ENCODE measurements at regions not wholly inside any gene's neighbourhood (a gene's known extent, or its start where the extent isn't known, plus 50 kb on each side); places are given as distances from the start of the nearest gene placed in this dataset.

DNA sequence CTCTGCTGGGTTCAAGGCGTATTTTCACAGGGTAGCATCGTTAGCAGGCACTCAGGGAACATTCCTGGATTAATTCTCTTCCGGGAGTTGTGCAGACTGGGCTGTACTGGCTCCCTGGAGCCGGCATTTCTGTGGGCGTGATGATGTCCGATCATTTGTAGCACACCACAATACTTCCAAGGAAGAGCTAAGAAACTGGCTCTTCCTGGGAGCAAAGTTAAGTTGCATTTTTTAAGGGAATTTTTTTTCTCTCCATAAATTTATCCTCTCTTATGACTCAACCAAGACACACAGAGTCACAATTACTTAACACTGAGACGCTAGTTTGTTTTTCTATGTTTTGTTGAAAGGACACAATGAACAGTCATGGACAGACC, 211.6 kb upstream of the FOXF1 start:
- no peak for TF ChIP-seq CTCF (IDR thresholded peaks at IDR 0.05)
- no peak for TF ChIP-seq EZH2phosphoT487 (IDR thresholded peaks at IDR 0.05)
- TF ChIP-seq EZH2 (IDR thresholded peaks at IDR 0.05): no peak

All from neural progenitor cell (in vitro differentiated cells).